ENCODE measurements at regions not wholly inside any gene's neighbourhood (a gene's known extent, or its start where the extent isn't known, plus 50 kb on each side); places are given as distances from the start of the nearest gene placed in this dataset.
"Not testable (repeated sequence)": the region's sequence is repeated elsewhere in the genome, so short reads cannot be mapped to it uniquely, and the experiment has no call there.

GRCh38 chr12:114841557-114842251, 157.7 kb upstream of the TBX3 start:
- no peak for DNase-seq

- DNase-seq, result no peak
These were observed 154.5 kb upstream of the TBX3 start for GRCh38 chr12:114838480-114838879.

GRCh38 chr12:114836609-114837008, 152.6 kb upstream of the TBX3 start:
- no peak for DNase-seq

GRCh38 chr12:114835031-114835430, 151.1 kb upstream of the TBX3 start:
- DNase-seq, result no peak

- no peak for DNase-seq
These were observed 150.6 kb upstream of the TBX3 start for GRCh38 chr12:114834621-114835020.

GRCh38 chr12:114829833-114830232, 145.9 kb upstream of the TBX3 start:
- no peak for DNase-seq

GRCh38 chr12:114829244-114829643, 145.3 kb upstream of the TBX3 start:
- DNase-seq, result not testable (repeated sequence)

- DNase-seq, result no peak
These were observed 143.5 kb upstream of the TBX3 start for GRCh38 chr12:114827461-114827860.

- no peak for DNase-seq
These were observed 142.3 kb upstream of the TBX3 start for GRCh38 chr12:114826244-114826643.

GRCh38 chr12:114823724-114824123, 139.7 kb upstream of the TBX3 start:
- no peak for DNase-seq

- DNase-seq, result no peak
These were observed 137.6 kb upstream of the TBX3 start for GRCh38 chr12:114821570-114821969.

GRCh38 chr12:114820796-114821195, 136.8 kb upstream of the TBX3 start:
- no peak for DNase-seq

GRCh38 chr12:114817571-114818425, 133.8 kb upstream of the TBX3 start:
- no peak for DNase-seq

GRCh38 chr12:114815026-114815795, 131.2 kb upstream of the TBX3 start:
- no peak for DNase-seq

GRCh38 chr12:114812858-114813761, 129.1 kb upstream of the TBX3 start:
- no peak for DNase-seq

GRCh38 chr12:114812384-114812783, 128.4 kb upstream of the TBX3 start:
- DNase-seq, result no peak

- DNase-seq, result no peak
These were observed 125.1 kb upstream of the TBX3 start for GRCh38 chr12:114809097-114809496.

GRCh38 chr12:114801381-114801780, 117.4 kb upstream of the TBX3 start:
- not testable (repeated sequence) for DNase-seq

- not testable (repeated sequence) for DNase-seq
These were observed 116.6 kb upstream of the TBX3 start for GRCh38 chr12:114800566-114800965.

- peak; percentile 13 for DNase-seq
These were observed 115.9 kb upstream of the TBX3 start for GRCh38 chr12:114799574-114800487.

Measured in skin of body (tissue), 1 donor.